SK-N-SH (cell line): ENCODE measurements at regions not wholly inside any gene's neighbourhood (a gene's known extent, or its start where the extent isn't known, plus 50 kb on each side); places are given as distances from the start of the nearest gene placed in this dataset.

ENCODE experiments used
- CTCF ChIA-PET: fragments of 300-600, 350-600 bp; formaldehyde crosslinking; extraction: SDS; loops from one replicate; lab custom pipeline; 2021; lab: Yijun Ruan, JAX
- POLR2A ChIA-PET: fragments of 350-600 bp; sonication (Branson Sonifier 250); formaldehyde crosslinking; extraction: SDS; loops from one replicate; lab custom pipeline; 2020; ENCODE audit warnings: antibody characterized with exemption, inconsistent platforms; lab: Yijun Ruan, JAX
- DNase-seq: peaks from one replicate; pipeline ENCODE4 v3.0.0; 2012
- H2AFZ ChIP-seq: fragments of 200-600 bp; sonication (generic); 2 replicates; pipeline ENCODE4 v1.8.1; 2016; ENCODE audit warnings: antibody characterized with exemption, mild to moderate bottlenecking, low read depth
- H3F3A ChIP-seq: fragments of 200-600 bp; sonication (generic); replicated peaks from 2 replicates; pipeline ENCODE3; 2016; ENCODE audit warnings: antibody characterized with exemption, mild to moderate bottlenecking; ENCODE audit not compliant: insufficient read depth
- H3K27ac ChIP-seq, 2 experiments: fragments of 200-500 bp in 1 of 2; fragments of 200-600 bp in 1 of 2; sonication (Bioruptor generic) in 1 of 2; sonication (generic), shearing (Covaris generic) in 1 of 2; 2 replicates each; pipeline versions ENCODE4 v1.5.1 to v1.6.1; 2014 to 2016; ENCODE audit warnings: low read depth in 2 of 2, inconsistent platforms in 1 of 2, low read length in 1 of 2, mild to moderate bottlenecking in 1 of 2, mixed read lengths in 1 of 2
- H3K27me3 ChIP-seq: fragments of 200-600 bp; sonication (generic), shearing (Covaris generic); 2 replicates; pipeline ENCODE4 v1.6.1; 2016; ENCODE audit warnings: mixed run types; ENCODE audit not compliant: insufficient read depth
- H3K36me3 ChIP-seq, 2 experiments: fragments of 200-500 bp in 1 of 2; fragments of 200-600 bp in 1 of 2; sonication (Bioruptor generic) in 1 of 2; sonication (generic) in 1 of 2; replicated peaks in 1 of 2; 2 replicates each; pipeline versions ENCODE3 to v1.5.1; 2014 to 2016; ENCODE audit warnings: low read length in 1 of 2, mild to moderate bottlenecking in 1 of 2; ENCODE audit not compliant: insufficient read depth in 2 of 2, control insufficient read depth in 1 of 2
- H3K4me1 ChIP-seq, 2 experiments: fragments of 200-500 bp in 1 of 2; fragments of 200-600 bp in 1 of 2; sonication (Bioruptor generic) in 1 of 2; sonication (generic), shearing (Covaris generic) in 1 of 2; 2 replicates each; pipeline versions ENCODE4 v1.5.1 to v1.6.1; 2014 to 2016; ENCODE audit warnings: low read depth in 1 of 2, low read length in 1 of 2, mixed run types in 1 of 2; ENCODE audit not compliant: insufficient read depth in 2 of 2, control insufficient read depth in 1 of 2
- H3K4me2 ChIP-seq: fragments of 200-600 bp; sonication (generic), shearing (Covaris generic); 2 replicates; pipeline ENCODE4 v1.6.1; 2017; ENCODE audit warnings: mixed run types
- H3K4me3 ChIP-seq, 2 experiments: fragments of 200-500 bp in 1 of 2; fragments of 200-600 bp in 1 of 2; sonication (Bioruptor generic) in 1 of 2; sonication (generic), shearing (Covaris generic) in 1 of 2; 2 replicates each; pipeline versions ENCODE4 v1.5.1 to v1.8.1; 2014 to 2016; ENCODE audit warnings: low read depth in 2 of 2, inconsistent platforms in 1 of 2, low read length in 1 of 2, mild to moderate bottlenecking in 1 of 2, mixed read lengths in 1 of 2, moderate library complexity in 1 of 2
- H3K79me2 ChIP-seq: fragments of 200-600 bp; sonication (generic); 2 replicates; pipeline ENCODE4 v1.8.1; 2017; ENCODE audit warnings: mild to moderate bottlenecking; ENCODE audit not compliant: insufficient read depth
- H3K9ac ChIP-seq: fragments of 200-600 bp; sonication (generic); 2 replicates; pipeline ENCODE4 v1.6.1; 2017; ENCODE audit warnings: mixed run types
- H3K9me2 ChIP-seq: fragments of 200-600 bp; sonication (generic); 2 replicates; pipeline ENCODE4 v1.6.1; 2017; ENCODE audit warnings: mixed run types
- H3K9me3 ChIP-seq: fragments of 200-600 bp; sonication (generic); 2 replicates; pipeline ENCODE4 v1.6.1; 2017; ENCODE audit warnings: mixed run types, mild to moderate bottlenecking, moderate library complexity
- H4K20me1 ChIP-seq: fragments of 200-600 bp; sonication (generic); 2 replicates; pipeline ENCODE4 v1.6.1; 2017; ENCODE audit warnings: mild to moderate bottlenecking, mixed run types; ENCODE audit not compliant: insufficient read depth
- CTCF ChIP-seq: fragments of 200-600 bp; sonication (generic); IDR thresholded peaks from 2 replicates; pipeline ENCODE4 v1.6.1; 2017; ENCODE audit warnings: antibody characterized with exemption, mild to moderate bottlenecking, moderate library complexity
- ELF1 ChIP-seq: IDR thresholded peaks from 2 replicates; pipeline ENCODE4 v1.4.0; 2012
- EZH2phosphoT487 ChIP-seq: fragments of 200-600 bp; sonication (generic); IDR thresholded peaks from 2 replicates; pipeline ENCODE4 v1.6.1; 2017; ENCODE audit warnings: low read depth, mixed run types, mild to moderate bottlenecking, antibody characterized with exemption, moderate library complexity, borderline replicate concordance
- FOSL2 ChIP-seq: IDR thresholded peaks from 2 replicates; pipeline ENCODE4 v1.4.0; 2012; ENCODE audit warnings: low read depth, mild to moderate bottlenecking, moderate library complexity, borderline replicate concordance
- IRF3 ChIP-seq: fragments of 150-350 bp; IDR thresholded peaks from 2 replicates; pipeline ENCODE4 v1.6.1; 2016; ENCODE audit warnings: mild to moderate bottlenecking, low read depth, low read length
- JUND ChIP-seq: IDR thresholded peaks from 2 replicates; pipeline ENCODE4 v1.4.0; 2012
- NFIC ChIP-seq: IDR thresholded peaks from 2 replicates; pipeline ENCODE4 v1.4.0; 2012; ENCODE audit warnings: borderline replicate concordance
- NRF1 ChIP-seq: IDR thresholded peaks from 2 replicates; pipeline ENCODE4 v1.6.1; 2012; ENCODE audit warnings: low read depth, mild to moderate bottlenecking, low read length
- PBX3 ChIP-seq: IDR thresholded peaks from 2 replicates; pipeline ENCODE4; 2012
- POLR2AphosphoS5 ChIP-seq: IDR thresholded peaks from 2 replicates; pipeline ENCODE4 v1.6.1; 2012; ENCODE audit warnings: low read depth, low read length
- RCOR1 ChIP-seq: fragments of 150-350 bp; IDR thresholded peaks from 2 replicates; pipeline ENCODE4 v1.6.1; 2017; ENCODE audit warnings: antibody characterized with exemption, low read length
- REST ChIP-seq: IDR thresholded peaks from 2 replicates; pipeline ENCODE4 v1.6.1; 2012; ENCODE audit warnings: mild to moderate bottlenecking, low read depth, low read length, moderate library complexity
- RXRA ChIP-seq: IDR thresholded peaks from 2 replicates; pipeline ENCODE4 v1.4.0; 2012; ENCODE audit warnings: low read depth, mild to moderate bottlenecking, borderline replicate concordance
- SIN3A ChIP-seq: IDR thresholded peaks from 2 replicates; pipeline ENCODE4 v1.6.1; 2012; ENCODE audit warnings: low read depth, mild to moderate bottlenecking, low read length, moderate library complexity, borderline replicate concordance
- SMC3 ChIP-seq: IDR thresholded peaks from 2 replicates; pipeline ENCODE4 v1.6.1; 2012; ENCODE audit warnings: low read depth, low read length, improper control_type of control experiment
- TAF1 ChIP-seq: IDR thresholded peaks from 2 replicates; pipeline ENCODE4 v1.6.1; 2012; ENCODE audit warnings: low read depth, mild to moderate bottlenecking, low read length, moderate library complexity, borderline replicate concordance
- TEAD4 ChIP-seq: IDR thresholded peaks from 2 replicates; pipeline ENCODE4 v1.4.0; 2012; ENCODE audit warnings: mild to moderate bottlenecking, borderline replicate concordance; ENCODE audit not compliant: insufficient read depth
- USF1 ChIP-seq: IDR thresholded peaks from 2 replicates; pipeline ENCODE4 v1.4.0; 2012; ENCODE audit warnings: low read depth, borderline replicate concordance
- YY1 ChIP-seq: IDR thresholded peaks from 2 replicates; pipeline ENCODE4 v1.4.0; 2012; ENCODE audit warnings: low read depth, mild to moderate bottlenecking
- ZBTB33 ChIP-seq: IDR thresholded peaks from 2 replicates; pipeline ENCODE4 v1.4.0; 2012; ENCODE audit warnings: low read depth, borderline replicate concordance
- WGBS: methylation state at CpG from one replicate; pipeline ENCODE4 v1.1.6; 2017; ENCODE audit warnings: low lambda C conversion rate; 5-methylcytosine and 5-hydroxymethylcytosine counted together

GRCh38 chr9:134522976-134523375, 118.6 kb upstream of the COL5A1 start:
- Histone ChIP-seq H2AFZ (no peak overlapping the region), H3K9me3 (no peaks in the 10 kb centered on the region), H3K4me1 (peaks cover 0 to 22% of the 10 kb centered on the region in 2 experiments; a peak in 1 of 4 replicates), H3K4me3 (no peak overlapping the region), H3K27me3 (no peaks in the 10 kb centered on the region), H4K20me1 (no peaks in the 10 kb centered on the region), H3F3A (no peaks in the 10 kb centered on the region), H3K4me2 (no peak overlapping the region)
- TF ChIP-seq YY1 = no peak
- TF ChIP-seq USF1 = no peak
- TF ChIP-seq RCOR1 = no peak
- no peak for TF ChIP-seq SIN3A
- TF ChIP-seq NRF1 = no peak
- no peak for TF ChIP-seq NFIC
- no peak for TF ChIP-seq ELF1
- no peak for TF ChIP-seq TAF1
- TF ChIP-seq SMC3 = no peak
- no peak for TF ChIP-seq IRF3
- no peak for TF ChIP-seq PBX3
- TF ChIP-seq FOSL2 = no peak
- no peak for TF ChIP-seq REST
- no peak for TF ChIP-seq EZH2phosphoT487
- no peak for TF ChIP-seq RXRA
- no peak for TF ChIP-seq POLR2AphosphoS5
- no peak for TF ChIP-seq CTCF
- no peak for TF ChIP-seq TEAD4
- TF ChIP-seq JUND = no peak
- TF ChIP-seq ZBTB33 = no peak
- TF ChIP-seq, all 33 proteins: peak for 0
- CTCF ChIA-PET = interaction anchor here (1.3 kb wide), 1 partner anchor 216 kb away, joined by 3 read pairs; no protein-coding TSS in a partner anchor
- H3K9ac ChIP-seq = no peak overlapping the region
- no peaks in the 10 kb centered on the region for H3K79me2 ChIP-seq
- no peak for DNase-seq
- H3K36me3 ChIP-seq = no peaks in the 10 kb centered on the region
- POLR2A ChIA-PET = no interaction called here
- no peak overlapping the region for H3K27ac ChIP-seq
- no peaks in the 10 kb centered on the region for H3K9me2 ChIP-seq
- WGBS = 80% methylated on average over 11 of the region's 11 CpGs
